ENCODE measurements at regions not wholly inside any gene's neighbourhood (a gene's known extent, or its start where the extent isn't known, plus 50 kb on each side); places are given as distances from the start of the nearest gene placed in this dataset.

- TF ChIP-seq RERE (CRISPR knock-in tag; IDR thresholded peaks at IDR 0.05; ENCODE audit: low read depth) (no peak), RBM22 (optimal IDR thresholded peaks at IDR 0.05; ENCODE audit: low read length) (no peak), TMF1 (CRISPR knock-in tag; IDR thresholded peaks at IDR 0.05; ENCODE audit: low read depth) (no peak), ZNF367 (CRISPR knock-in tag; IDR thresholded peaks at IDR 0.05; ENCODE audit: borderline replicate concordance) (no peak), ZNF3 (CRISPR knock-in tag; IDR thresholded peaks at IDR 0.05) (no peak), GMEB1 (CRISPR knock-in tag; IDR thresholded peaks at IDR 0.05; ENCODE audit: borderline replicate concordance) (no peak), ZNF263 (CRISPR knock-in tag; IDR thresholded peaks at IDR 0.05) (no peak), ZNF501 (CRISPR knock-in tag; IDR thresholded peaks at IDR 0.05) (no peak), KAT2B (IDR thresholded peaks at IDR 0.05; ENCODE audit: borderline replicate concordance, low read depth, low read length) (no peak), NFRKB (IDR thresholded peaks at IDR 0.05) (no peak), KLF6 (CRISPR knock-in tag; IDR thresholded peaks at IDR 0.05) (no peak)
Measured at GRCh38 chr7:142487124-142487523, 229.3 kb upstream of the PRSS58 start (continued).
